Neural progenitor cell (in vitro differentiated cells): ENCODE measurements at regions not wholly inside any gene's neighbourhood (a gene's known extent, or its start where the extent isn't known, plus 50 kb on each side); places are given as distances from the start of the nearest gene placed in this dataset.
"Not testable (repeated sequence)": the region's sequence is repeated elsewhere in the genome, so short reads cannot be mapped to it uniquely, and the experiment has no call there.

ENCODE experiments used
- CTCF ChIP-seq: fragments of 200-600 bp; sonication (generic); IDR thresholded peaks from 2 replicates; pipeline ENCODE4 v1.5.1; 2017; ENCODE audit warnings: antibody characterized with exemption, mild to moderate bottlenecking
- EZH2 ChIP-seq: fragments of 200-600 bp; sonication (generic); IDR thresholded peaks from 2 replicates; pipeline ENCODE4 v1.6.1; 2017; ENCODE audit warnings: antibody characterized with exemption, mild to moderate bottlenecking, moderate library complexity
- EZH2phosphoT487 ChIP-seq: fragments of 200-600 bp; sonication (generic); IDR thresholded peaks from 2 replicates; pipeline ENCODE4 v1.6.1; 2017; ENCODE audit warnings: antibody characterized with exemption

- not testable (repeated sequence) for TF ChIP-seq CTCF, EZH2, EZH2phosphoT487
Observed at GRCh38 chr5:7305000-7305674, 90.8 kb upstream of the ADCY2 start.
